ENCODE measurements at regions not wholly inside any gene's neighbourhood (a gene's known extent, or its start where the extent isn't known, plus 50 kb on each side); places are given as distances from the start of the nearest gene placed in this dataset.

DNA sequence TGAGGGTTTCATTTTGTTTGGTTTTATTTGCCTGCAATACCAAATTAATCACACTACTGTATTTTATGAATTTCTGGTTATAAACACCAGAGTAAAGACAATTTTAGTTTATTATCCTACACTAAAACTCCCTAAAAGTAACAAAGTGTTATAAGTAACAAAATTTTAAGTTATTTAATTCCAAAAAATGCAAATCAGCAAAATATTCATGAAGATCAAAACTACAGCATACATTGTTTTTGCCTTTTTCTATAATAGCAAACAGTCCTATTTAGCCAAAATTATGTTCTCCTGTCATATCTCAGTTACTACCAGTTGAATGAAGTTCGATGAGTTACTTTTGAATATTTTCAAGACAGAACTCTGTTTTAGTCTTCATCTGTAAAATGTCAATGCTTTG is 132.7 kb upstream of the CYLC2 start:
- DNase-seq: no peak
- H3K4me3 Mint-ChIP-seq: no peak overlapping the region
- H3K36me3 Mint-ChIP-seq (ENCODE audit: low read depth): no peaks in the 10 kb centered on the region
- no peaks in the 10 kb centered on the region for H3K9me3 Mint-ChIP-seq
- no peaks in the 10 kb centered on the region for H3K36me3 ChIP-seq (ENCODE audit: control insufficient read depth, insufficient read depth, low read length)
- no peaks in the 10 kb centered on the region for H3K27me3 ChIP-seq (ENCODE audit: control insufficient read depth, insufficient read depth, low read length, poor library complexity, severe bottlenecking)
- no peaks in the 10 kb centered on the region for H3K27me3 Mint-ChIP-seq (ENCODE audit: insufficient read depth)
- 56 to 74% methylated on average over 1 of the region's 1 CpG for WGBS, 2 experiments (ENCODE audit: insufficient coverage in 1 of 2, insufficient read length in 1 of 2)
- H3K4me3 ChIP-seq (ENCODE audit: low read length): no peak overlapping the region
- H3K9ac ChIP-seq (ENCODE audit: extremely low read depth, low read length, poor library complexity, severe bottlenecking): no peak overlapping the region
- no peak for TF ChIP-seq CTCF (conservative IDR thresholded peaks at IDR 0.05)
- H3K4me1 Mint-ChIP-seq: no peaks in the 10 kb centered on the region
- H3K27ac ChIP-seq (ENCODE audit: low read depth, low read length): no peak overlapping the region
- H3K9me3 ChIP-seq (ENCODE audit: control insufficient read depth, low read length): peaks cover 48% of the 10 kb centered on the region
- no peak overlapping the region for H3K27ac Mint-ChIP-seq
- no peaks in the 10 kb centered on the region for H3K4me1 ChIP-seq (ENCODE audit: control insufficient read depth, insufficient read depth, low read length)

DNA sequence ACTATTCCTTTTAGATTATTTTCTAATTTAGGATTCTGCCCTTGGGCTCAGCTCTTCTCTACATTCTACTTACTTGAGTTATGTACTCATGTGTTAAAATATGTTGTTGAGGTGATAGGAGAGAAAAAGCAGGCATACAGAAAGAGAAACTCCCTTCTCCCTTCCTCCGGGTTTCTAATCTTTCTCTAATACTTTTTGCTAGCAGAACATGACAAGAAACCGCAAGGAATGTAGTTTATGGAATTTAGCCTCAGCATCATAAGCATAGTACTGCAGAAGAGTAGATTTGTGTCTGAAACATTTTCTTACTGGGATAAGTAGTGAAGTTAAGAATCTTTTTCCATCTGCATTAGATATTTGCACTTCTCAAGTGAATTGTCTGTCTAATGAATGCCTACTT is 139.5 kb upstream of the CYLC2 start:
- H3K4me3 ChIP-seq (ENCODE audit: low read length): no peak overlapping the region
- no peak overlapping the region for H3K27ac ChIP-seq (ENCODE audit: low read depth, low read length)
- H3K4me3 Mint-ChIP-seq: no peak overlapping the region
- no peaks in the 10 kb centered on the region for H3K36me3 ChIP-seq (ENCODE audit: control insufficient read depth, insufficient read depth, low read length)
- H3K27me3 Mint-ChIP-seq (ENCODE audit: insufficient read depth): no peaks in the 10 kb centered on the region
- peaks cover 10% of the 10 kb centered on the region for H3K9me3 Mint-ChIP-seq
- no peak for DNase-seq
- no peaks in the 10 kb centered on the region for H3K4me1 ChIP-seq (ENCODE audit: control insufficient read depth, insufficient read depth, low read length)
- WGBS, 2 experiments (ENCODE audit: insufficient coverage in 1 of 2, insufficient read length in 1 of 2): 82% methylated on average over 2 of the region's 2 CpGs; no CpG with 5 or more reads in 1 of the 2 experiments
- H3K9ac ChIP-seq (ENCODE audit: extremely low read depth, low read length, poor library complexity, severe bottlenecking): no peak overlapping the region
- no peak for TF ChIP-seq CTCF (conservative IDR thresholded peaks at IDR 0.05)
- peaks cover 23% of the 10 kb centered on the region for H3K9me3 ChIP-seq (ENCODE audit: control insufficient read depth, low read length)
- H3K36me3 Mint-ChIP-seq (ENCODE audit: low read depth): no peaks in the 10 kb centered on the region
- no peaks in the 10 kb centered on the region for H3K4me1 Mint-ChIP-seq
- H3K27ac Mint-ChIP-seq: no peak overlapping the region
- no peaks in the 10 kb centered on the region for H3K27me3 ChIP-seq (ENCODE audit: control insufficient read depth, insufficient read depth, low read length, poor library complexity, severe bottlenecking)

DNA sequence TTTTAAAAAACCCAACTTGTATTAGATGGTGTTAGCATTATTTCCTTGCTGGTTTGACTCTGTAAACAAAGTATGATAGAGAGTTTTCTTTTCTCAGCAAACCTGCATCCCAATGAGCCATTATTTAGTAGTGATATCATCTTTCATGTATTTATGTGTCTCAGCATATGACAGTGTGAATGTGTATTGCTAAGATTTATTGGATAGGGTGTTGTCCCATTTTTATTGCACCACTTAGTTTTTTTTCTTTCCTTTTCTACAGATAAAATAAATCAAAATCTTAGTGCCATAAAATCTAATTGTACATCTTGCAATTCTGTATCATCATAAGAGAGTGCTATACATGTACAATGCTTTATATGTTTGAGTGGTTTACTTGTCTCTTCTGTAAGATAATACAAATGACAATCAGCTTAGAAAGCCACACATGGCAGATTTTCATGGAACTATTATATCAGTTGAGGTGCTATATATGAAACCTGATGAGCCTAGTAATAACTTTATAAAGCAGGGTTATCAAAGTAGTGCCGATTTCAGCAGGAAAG is 149.2 kb upstream of the CYLC2 start:
- H3K27me3 ChIP-seq (ENCODE audit: control insufficient read depth, insufficient read depth, low read length, poor library complexity, severe bottlenecking): no peaks in the 10 kb centered on the region
- H3K27me3 Mint-ChIP-seq (ENCODE audit: insufficient read depth): no peaks in the 10 kb centered on the region
- H3K9me3 Mint-ChIP-seq: peaks cover 19% of the 10 kb centered on the region
- H3K9me3 ChIP-seq (ENCODE audit: control insufficient read depth, low read length): peaks cover 18% of the 10 kb centered on the region
- no peaks in the 10 kb centered on the region for H3K36me3 Mint-ChIP-seq (ENCODE audit: low read depth)
- H3K36me3 ChIP-seq (ENCODE audit: control insufficient read depth, insufficient read depth, low read length): no peaks in the 10 kb centered on the region
- WGBS, 2 experiments (ENCODE audit: insufficient coverage in 1 of 2, insufficient read length in 1 of 2): 94% methylated on average over 1 of the region's 1 CpG; no CpG with 5 or more reads in 1 of the 2 experiments
- TF ChIP-seq CTCF (conservative IDR thresholded peaks at IDR 0.05): no peak
- no peak overlapping the region for H3K4me3 ChIP-seq (ENCODE audit: low read length)
- no peak overlapping the region for H3K27ac ChIP-seq (ENCODE audit: low read depth, low read length)
- H3K9ac ChIP-seq (ENCODE audit: extremely low read depth, low read length, poor library complexity, severe bottlenecking): no peak overlapping the region
- no peak overlapping the region for H3K27ac Mint-ChIP-seq
- no peaks in the 10 kb centered on the region for H3K4me1 ChIP-seq (ENCODE audit: control insufficient read depth, insufficient read depth, low read length)
- H3K4me1 Mint-ChIP-seq: peaks cover 5% of the 10 kb centered on the region
- DNase-seq: no peak
- no peak overlapping the region for H3K4me3 Mint-ChIP-seq
